ENCODE measurements at regions not wholly inside any gene's neighbourhood (a gene's known extent, or its start where the extent isn't known, plus 50 kb on each side); places are given as distances from the start of the nearest gene placed in this dataset.

DNA sequence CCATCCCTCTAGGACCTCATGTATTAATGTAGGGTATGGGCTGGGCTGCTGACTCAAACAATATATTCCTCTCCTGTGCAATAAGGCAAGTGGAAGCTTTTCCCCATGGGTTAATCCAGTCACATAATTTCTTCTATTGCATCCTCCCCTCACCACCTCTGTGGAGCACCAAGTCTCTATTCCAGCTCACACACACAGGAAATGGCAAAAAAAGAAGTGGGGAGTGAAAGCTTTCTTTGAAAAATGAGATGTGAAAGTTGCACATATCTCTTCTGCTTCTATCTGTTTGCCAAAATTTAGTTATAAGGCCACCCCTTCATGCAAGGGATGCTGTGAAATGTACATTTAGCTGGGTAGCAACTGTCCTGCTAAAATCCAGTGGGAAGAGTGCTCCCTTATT, 121.3 kb downstream of the CDC42EP3 start:
- TF ChIP-seq, protein P1, sequence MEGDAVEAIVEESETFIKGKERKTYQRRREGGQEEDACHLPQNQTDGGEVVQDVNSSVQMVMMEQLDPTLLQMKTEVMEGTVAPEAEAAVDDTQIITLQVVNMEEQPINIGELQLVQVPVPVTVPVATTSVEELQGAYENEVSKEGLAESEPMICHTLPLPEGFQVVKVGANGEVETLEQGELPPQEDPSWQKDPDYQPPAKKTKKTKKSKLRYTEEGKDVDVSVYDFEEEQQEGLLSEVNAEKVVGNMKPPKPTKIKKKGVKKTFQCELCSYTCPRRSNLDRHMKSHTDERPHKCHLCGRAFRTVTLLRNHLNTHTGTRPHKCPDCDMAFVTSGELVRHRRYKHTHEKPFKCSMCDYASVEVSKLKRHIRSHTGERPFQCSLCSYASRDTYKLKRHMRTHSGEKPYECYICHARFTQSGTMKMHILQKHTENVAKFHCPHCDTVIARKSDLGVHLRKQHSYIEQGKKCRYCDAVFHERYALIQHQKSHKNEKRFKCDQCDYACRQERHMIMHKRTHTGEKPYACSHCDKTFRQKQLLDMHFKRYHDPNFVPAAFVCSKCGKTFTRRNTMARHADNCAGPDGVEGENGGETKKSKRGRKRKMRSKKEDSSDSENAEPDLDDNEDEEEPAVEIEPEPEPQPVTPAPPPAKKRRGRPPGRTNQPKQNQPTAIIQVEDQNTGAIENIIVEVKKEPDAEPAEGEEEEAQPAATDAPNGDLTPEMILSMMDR (IDR thresholded peaks at IDR 0.05; ENCODE audit: insufficient read depth, low read length), result no peak
- H3K4me3 ChIP-seq (ENCODE audit: low read depth, low read length), result no peak overlapping the region
- DNase-seq (ENCODE audit: low read depth), result no peak

DNA sequence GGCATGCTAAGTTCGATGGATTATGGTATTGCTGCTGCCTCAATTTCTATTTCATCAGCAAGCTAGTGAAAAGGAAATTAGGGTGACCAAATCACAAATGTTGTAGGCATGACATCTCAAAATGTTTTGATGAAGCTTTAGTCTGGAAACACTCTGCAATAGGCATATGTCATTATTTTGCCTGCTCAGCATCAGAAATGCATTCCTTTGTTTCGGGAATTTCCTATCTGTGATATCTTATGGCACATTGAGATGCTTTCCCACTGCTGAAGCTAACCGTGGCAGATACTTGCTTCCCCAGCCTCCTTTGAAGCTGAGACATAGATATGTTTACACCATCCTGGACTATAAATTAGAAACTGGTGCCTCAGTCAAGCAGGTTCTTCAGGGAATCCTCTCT, 119.7 kb downstream of the CDC42EP3 start:
- no peak for DNase-seq (ENCODE audit: low read depth)
- H3K4me3 ChIP-seq (ENCODE audit: low read depth, low read length), result no peak overlapping the region
- TF ChIP-seq, protein P1 (IDR thresholded peaks at IDR 0.05; ENCODE audit: insufficient read depth, low read length), result no peak

- TF ChIP-seq, protein P1 (IDR thresholded peaks at IDR 0.05; ENCODE audit: insufficient read depth, low read length), result no peak
- H3K4me3 ChIP-seq (ENCODE audit: low read depth, low read length), result no peak overlapping the region
- no peak for DNase-seq (ENCODE audit: low read depth)
Observed at GRCh38 chr2:37552339-37552738, 119.1 kb downstream of the CDC42EP3 start.

GRCh38 chr2:37553411-37554154, 117.9 kb downstream of the CDC42EP3 start:
- H3K4me3 ChIP-seq (ENCODE audit: low read depth, low read length), result no peak overlapping the region
- DNase-seq (ENCODE audit: low read depth), result no peak
- TF ChIP-seq, protein P1 (IDR thresholded peaks at IDR 0.05; ENCODE audit: insufficient read depth, low read length), result no peak

- TF ChIP-seq, protein P1 (IDR thresholded peaks at IDR 0.05; ENCODE audit: insufficient read depth, low read length), result no peak
- no peak overlapping the region for H3K4me3 ChIP-seq (ENCODE audit: low read depth, low read length)
- no peak for DNase-seq (ENCODE audit: low read depth)
Observed at GRCh38 chr2:37554155-37554510, 117.3 kb downstream of the CDC42EP3 start.

DNA sequence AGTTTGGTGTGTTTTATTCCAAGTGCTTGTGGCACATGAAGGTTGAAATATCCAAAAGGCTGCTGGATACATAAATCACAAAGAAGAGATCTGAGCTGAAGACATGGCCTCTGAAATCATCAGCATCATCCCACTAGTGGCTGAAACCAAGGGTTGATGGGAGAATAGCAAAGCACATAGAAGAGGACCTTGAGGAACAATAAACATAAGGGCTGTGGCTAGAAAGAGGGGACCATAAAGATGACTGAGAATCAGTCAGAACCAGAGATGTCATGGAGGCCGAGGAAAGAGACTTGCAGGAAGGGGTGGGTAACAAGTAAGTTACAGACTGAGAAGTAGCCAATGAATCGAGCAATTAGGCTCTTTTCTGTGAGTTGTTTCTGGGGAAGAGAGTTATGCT, 116.8 kb downstream of the CDC42EP3 start:
- H3K4me3 ChIP-seq (ENCODE audit: low read depth, low read length), result no peak overlapping the region
- no peak for DNase-seq (ENCODE audit: low read depth)
- TF ChIP-seq, protein P1 (IDR thresholded peaks at IDR 0.05; ENCODE audit: insufficient read depth, low read length), result no peak

- TF ChIP-seq, protein P1 (IDR thresholded peaks at IDR 0.05; ENCODE audit: insufficient read depth, low read length), result no peak
- DNase-seq (ENCODE audit: low read depth), result no peak
- no peak overlapping the region for H3K4me3 ChIP-seq (ENCODE audit: low read depth, low read length)
Observed at GRCh38 chr2:37555457-37555856, 116.0 kb downstream of the CDC42EP3 start.
